ENCODE measurements at regions not wholly inside any gene's neighbourhood (a gene's known extent, or its start where the extent isn't known, plus 50 kb on each side); places are given as distances from the start of the nearest gene placed in this dataset.

- Histone ChIP-seq H3K4me3 (ENCODE audit: low read depth, low read length) (no peak overlapping the region), H3K27ac (no peak overlapping the region), H3K27me3 (ENCODE audit: insufficient read depth, low read depth, severe bottlenecking) (no peaks in the 10 kb centered on the region), H3K36me3 (no peaks in the 10 kb centered on the region), H3K9me3 (ENCODE audit: severe bottlenecking) (no peaks in the 10 kb centered on the region)
- no peak for DNase-seq
- no peak for TF ChIP-seq CTCF (IDR thresholded peaks at IDR 0.05; ENCODE audit: low read depth, low read length)
Observed at GRCh38 chr5:56366986-56367385, 133.9 kb upstream of the ANKRD55 start.

GRCh38 chr5:56361398-56361797, 128.3 kb upstream of the ANKRD55 start:
- H3K27ac ChIP-seq, result no peak overlapping the region
- TF ChIP-seq CTCF (IDR thresholded peaks at IDR 0.05; ENCODE audit: low read depth, low read length), result no peak
- H3K9me3 ChIP-seq (ENCODE audit: severe bottlenecking), result no peaks in the 10 kb centered on the region
- no peaks in the 10 kb centered on the region for H3K36me3 ChIP-seq
- H3K27me3 ChIP-seq (ENCODE audit: insufficient read depth, low read depth, severe bottlenecking), result no peaks in the 10 kb centered on the region
- no peak for DNase-seq
- H3K4me3 ChIP-seq (ENCODE audit: low read depth, low read length), result no peak overlapping the region

DNA sequence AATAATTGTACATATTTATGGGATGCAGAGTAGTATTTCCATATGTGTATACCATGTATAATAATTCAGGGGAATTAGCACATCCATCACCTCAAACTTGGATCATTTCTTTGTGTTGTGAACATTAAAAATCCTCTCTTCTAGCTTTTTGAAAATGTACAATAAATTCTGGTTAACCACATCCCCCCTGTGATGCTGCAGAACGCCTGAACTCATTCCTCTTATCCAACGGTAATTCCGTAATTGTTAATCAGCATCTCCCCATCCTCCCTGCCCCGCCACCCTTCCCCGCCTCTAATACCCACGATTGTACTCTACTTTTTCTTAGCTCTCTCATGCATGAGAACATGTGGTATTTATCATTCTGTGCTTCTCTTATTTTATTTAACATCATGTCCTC, 127.7 kb upstream of the ANKRD55 start:
- DNase-seq, result no peak
- Histone ChIP-seq H3K4me3 (ENCODE audit: low read depth, low read length) (no peak overlapping the region), H3K27me3 (ENCODE audit: insufficient read depth, low read depth, severe bottlenecking) (no peaks in the 10 kb centered on the region), H3K36me3 (no peaks in the 10 kb centered on the region), H3K9me3 (ENCODE audit: severe bottlenecking) (no peaks in the 10 kb centered on the region), H3K27ac (no peak overlapping the region)
- TF ChIP-seq CTCF (IDR thresholded peaks at IDR 0.05; ENCODE audit: low read depth, low read length), result no peak

- DNase-seq, result no peak
- H3K9me3 ChIP-seq (ENCODE audit: severe bottlenecking), result no peaks in the 10 kb centered on the region
- TF ChIP-seq CTCF (IDR thresholded peaks at IDR 0.05; ENCODE audit: low read depth, low read length), result no peak
- H3K36me3 ChIP-seq, result no peaks in the 10 kb centered on the region
- H3K27me3 ChIP-seq (ENCODE audit: insufficient read depth, low read depth, severe bottlenecking), result no peaks in the 10 kb centered on the region
- H3K27ac ChIP-seq, result no peak overlapping the region
- no peak overlapping the region for H3K4me3 ChIP-seq (ENCODE audit: low read depth, low read length)
Observed at GRCh38 chr5:56359809-56360685, 126.9 kb upstream of the ANKRD55 start.

DNA sequence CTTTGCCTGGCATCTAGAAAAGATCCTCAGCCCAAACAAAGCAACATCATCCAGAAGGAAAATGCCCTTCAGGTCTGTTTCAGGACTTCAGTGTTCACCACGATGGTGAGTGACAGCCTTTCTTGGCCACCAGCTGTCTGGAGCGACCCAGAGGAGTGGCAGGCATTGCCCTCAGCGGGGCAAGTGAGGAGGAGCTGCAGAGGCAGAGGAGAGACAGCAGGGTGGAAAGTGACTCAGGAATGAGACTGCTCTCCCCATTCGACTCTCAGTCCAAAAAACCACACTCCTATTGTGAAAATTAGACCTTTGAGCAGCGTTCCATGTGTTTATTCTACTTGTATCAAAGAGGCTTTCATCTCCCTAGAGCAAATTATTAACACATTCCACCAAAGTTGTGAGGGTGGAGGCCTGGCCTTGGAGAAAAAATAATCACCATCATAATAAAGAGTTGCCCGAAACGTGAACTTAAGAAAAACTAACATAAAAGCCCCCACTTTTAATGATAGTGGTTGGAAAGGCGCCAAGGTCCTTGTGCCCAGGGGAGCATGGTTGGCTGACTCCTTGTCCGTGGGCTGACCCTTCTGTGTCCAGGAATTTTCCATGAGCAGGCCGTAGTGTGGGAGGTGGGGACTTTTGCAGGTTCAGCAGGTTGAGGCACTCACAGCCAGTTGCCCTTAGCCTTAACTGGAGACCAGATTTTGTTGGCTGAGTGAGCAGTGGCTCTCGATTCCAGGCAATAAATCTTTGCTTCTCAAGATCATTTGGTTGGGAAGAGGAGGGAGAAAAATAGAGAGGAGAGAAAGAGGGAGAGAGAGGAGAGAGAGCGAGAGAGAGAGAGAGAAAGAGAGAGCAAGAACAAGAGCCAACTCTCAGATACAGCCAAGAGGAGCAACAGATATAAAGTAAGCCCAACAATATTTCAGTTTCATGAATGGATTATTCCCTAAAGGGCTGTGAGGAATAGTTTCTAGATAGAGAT, 125.9 kb upstream of the ANKRD55 start:
- no peak for DNase-seq
- no peak overlapping the region for H3K27ac ChIP-seq
- no peak overlapping the region for H3K4me3 ChIP-seq (ENCODE audit: low read depth, low read length)
- no peaks in the 10 kb centered on the region for H3K27me3 ChIP-seq (ENCODE audit: insufficient read depth, low read depth, severe bottlenecking)
- TF ChIP-seq CTCF (IDR thresholded peaks at IDR 0.05; ENCODE audit: low read depth, low read length), result no peak
- H3K9me3 ChIP-seq (ENCODE audit: severe bottlenecking), result no peaks in the 10 kb centered on the region
- no peaks in the 10 kb centered on the region for H3K36me3 ChIP-seq
